ENCODE measurements at regions not wholly inside any gene's neighbourhood (a gene's known extent, or its start where the extent isn't known, plus 50 kb on each side); places are given as distances from the start of the nearest gene placed in this dataset.

DNA sequence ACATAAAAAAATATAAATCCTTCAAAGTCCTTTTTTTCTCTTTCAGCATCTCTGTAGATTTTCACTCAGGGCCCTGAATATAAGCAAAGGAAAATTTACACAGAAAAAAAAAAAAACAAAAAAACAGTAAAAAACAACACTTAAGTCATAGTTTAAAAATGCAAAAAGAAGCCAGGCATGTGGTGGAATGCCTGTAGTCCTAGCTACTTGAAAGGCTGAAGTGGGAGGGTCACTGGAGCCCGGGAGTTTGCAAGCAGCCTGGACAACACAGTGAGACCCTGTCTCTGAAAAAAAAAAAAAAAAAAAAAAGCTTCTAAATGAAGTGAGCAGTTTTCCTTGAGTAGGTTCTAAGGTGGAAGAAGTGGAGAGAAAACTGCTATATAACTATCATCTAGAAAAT is 55.0 kb upstream of the BNC2 start:
- TF ChIP-seq, protein P1, sequence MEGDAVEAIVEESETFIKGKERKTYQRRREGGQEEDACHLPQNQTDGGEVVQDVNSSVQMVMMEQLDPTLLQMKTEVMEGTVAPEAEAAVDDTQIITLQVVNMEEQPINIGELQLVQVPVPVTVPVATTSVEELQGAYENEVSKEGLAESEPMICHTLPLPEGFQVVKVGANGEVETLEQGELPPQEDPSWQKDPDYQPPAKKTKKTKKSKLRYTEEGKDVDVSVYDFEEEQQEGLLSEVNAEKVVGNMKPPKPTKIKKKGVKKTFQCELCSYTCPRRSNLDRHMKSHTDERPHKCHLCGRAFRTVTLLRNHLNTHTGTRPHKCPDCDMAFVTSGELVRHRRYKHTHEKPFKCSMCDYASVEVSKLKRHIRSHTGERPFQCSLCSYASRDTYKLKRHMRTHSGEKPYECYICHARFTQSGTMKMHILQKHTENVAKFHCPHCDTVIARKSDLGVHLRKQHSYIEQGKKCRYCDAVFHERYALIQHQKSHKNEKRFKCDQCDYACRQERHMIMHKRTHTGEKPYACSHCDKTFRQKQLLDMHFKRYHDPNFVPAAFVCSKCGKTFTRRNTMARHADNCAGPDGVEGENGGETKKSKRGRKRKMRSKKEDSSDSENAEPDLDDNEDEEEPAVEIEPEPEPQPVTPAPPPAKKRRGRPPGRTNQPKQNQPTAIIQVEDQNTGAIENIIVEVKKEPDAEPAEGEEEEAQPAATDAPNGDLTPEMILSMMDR (IDR thresholded peaks at IDR 0.05; ENCODE audit: low read depth, low read length) = no peak
- TF ChIP-seq POLR2A (IDR thresholded peaks at IDR 0.05; ENCODE audit: extremely low read depth, insufficient read length) = no peak
